Muscle of arm (tissue), 1 donor: ENCODE measurements at regions not wholly inside any gene's neighbourhood (a gene's known extent, or its start where the extent isn't known, plus 50 kb on each side); places are given as distances from the start of the nearest gene placed in this dataset.
"Not testable (repeated sequence)": the region's sequence is repeated elsewhere in the genome, so short reads cannot be mapped to it uniquely, and the experiment has no call there.

ENCODE experiments used
- DNase-seq: peaks from one replicate; pipeline ENCODE4 v3.0.0-alpha.2; 2013

- no peak for DNase-seq
Measured at GRCh38 chr10:30531751-30532530, 97.6 kb downstream of the LYZL2 start.

DNA sequence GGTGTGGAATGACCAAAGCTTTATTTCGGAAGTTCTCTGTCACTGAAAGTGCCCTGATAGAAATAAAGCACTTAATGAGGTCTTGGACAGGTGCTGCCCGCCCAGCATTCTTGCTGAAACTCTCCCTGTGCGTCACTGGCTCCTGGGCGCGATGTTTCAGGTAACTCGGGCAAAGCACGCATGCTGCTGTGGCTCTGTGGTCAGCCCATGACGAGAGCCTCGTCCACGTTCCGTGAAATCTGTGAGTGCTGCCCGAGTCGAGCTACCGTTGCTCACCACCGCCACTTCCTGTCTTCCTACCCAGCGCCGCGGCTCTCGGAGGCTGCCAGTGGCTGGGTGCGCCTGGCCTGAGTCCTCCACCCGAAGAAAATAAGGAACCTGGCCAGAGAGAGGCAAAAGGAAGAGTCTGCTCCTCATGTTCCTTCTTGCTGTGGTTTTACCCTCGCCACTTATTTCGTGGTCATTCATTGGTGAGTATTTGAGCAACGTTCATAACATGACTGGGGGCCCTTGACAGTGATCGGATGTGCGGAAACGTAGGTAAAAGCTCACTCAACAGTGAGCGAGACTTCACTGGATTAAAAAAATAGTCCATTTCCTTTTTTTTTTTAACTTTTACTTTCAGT is 95.5 kb downstream of the MAP3K8 start:
- no peak for DNase-seq

DNA sequence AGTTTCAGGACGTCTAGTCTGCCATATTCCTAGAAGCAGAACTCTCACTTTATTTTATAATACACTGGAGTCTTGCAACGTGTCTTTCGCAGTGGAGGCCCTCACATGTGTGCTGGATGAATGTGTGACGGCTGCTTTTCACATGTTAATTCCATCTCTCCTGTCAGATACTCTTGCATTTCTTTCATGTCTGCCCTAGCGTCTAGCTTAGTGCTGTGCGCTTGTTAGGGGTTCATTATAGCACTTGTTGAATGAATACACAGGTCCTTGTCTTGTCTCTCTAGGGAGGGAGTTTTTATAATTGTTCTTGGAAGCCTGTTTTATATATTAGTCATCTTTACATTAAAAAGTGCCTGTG is 94.4 kb downstream of the MAP3K8 start:
- no peak for DNase-seq

DNA sequence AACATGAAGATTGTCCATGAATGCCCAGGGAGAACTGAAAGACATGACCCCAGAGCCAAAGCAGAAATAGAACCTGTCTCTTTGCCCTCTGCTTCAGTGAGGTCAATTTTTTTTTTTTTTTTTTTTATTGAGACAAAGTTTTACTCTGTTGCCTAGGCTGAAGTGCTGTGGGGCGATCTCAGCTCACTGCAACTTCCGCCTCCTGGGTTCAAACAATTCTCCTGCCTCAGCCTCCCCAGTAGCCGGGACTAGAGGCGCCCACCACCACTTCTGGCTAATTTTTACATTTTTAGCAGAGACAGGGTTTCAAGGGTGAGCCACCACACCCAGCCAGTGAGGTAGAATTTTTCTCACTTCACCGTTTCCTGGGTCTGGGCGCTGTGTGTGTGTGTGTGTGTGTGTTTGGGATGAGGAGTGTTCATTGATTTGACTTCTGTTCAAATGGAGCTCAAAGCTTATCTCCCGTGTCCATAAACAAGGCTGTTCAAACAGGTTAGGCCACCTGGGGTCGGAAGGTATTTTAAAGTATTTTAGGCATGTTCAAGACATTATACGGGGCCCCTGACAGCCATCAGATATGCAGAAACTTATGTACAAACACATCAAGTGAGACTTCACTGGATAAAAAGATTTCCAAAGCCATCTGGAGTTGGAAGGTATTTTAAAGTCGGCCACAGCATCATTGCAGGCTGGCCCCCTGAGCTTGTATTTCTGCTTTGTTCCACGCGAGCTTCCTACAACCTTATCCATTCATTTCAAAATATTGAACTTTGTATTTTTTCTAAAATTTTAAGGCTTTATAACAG is 93.8 kb downstream of the MAP3K8 start:
- DNase-seq: no peak

DNA sequence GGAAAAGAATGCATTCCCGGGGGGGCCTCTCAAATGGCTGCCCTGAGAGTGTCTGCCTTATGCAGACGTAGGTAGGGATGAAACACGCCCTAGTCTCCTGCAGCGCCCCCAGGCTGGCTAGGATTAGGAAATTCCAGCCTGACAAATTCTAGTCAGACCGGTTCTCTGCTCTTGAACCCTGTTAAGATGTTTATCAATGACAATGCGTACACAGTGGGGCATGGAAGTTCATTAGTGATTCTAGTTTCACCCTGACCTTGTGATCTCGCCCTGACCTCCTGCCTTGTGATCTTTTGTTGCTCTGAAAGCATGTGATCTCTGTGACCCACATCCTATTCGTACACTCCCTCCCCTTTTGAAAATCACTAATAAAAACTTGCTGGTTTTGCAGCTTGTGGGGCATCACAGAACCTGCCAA is 88.7 kb downstream of the MAP3K8 start:
- DNase-seq: not testable (repeated sequence)

- DNase-seq: no peak
Measured at GRCh38 chr10:30518907-30519306, 84.9 kb downstream of the MAP3K8 start.
